HepG2 (cell line): ENCODE measurements at regions not wholly inside any gene's neighbourhood (a gene's known extent, or its start where the extent isn't known, plus 50 kb on each side); places are given as distances from the start of the nearest gene placed in this dataset.

Experiments
- ATAC-seq: fragments of 200-7000 bp; cut with Tn5 transposase; 3 replicates; pipeline ENCODE4 v1.9.1; 2020; ENCODE audit warnings: mild to moderate bottlenecking, moderate library complexity
- BruUV-seq: library from RNA; stranded (reverse); fragments of 400-500 nt; replicated peaks from 2 replicates; lab custom pipeline; 2021; lab: Mats Ljungman, UMichigan
- CTCF ChIA-PET: fragments of 300-600 bp; formaldehyde crosslinking; extraction: SDS; loops from one replicate; lab custom pipeline; 2021; ENCODE audit warnings: low total read pairs, inconsistent platforms, low intra/inter-chr PET ratio; lab: Yijun Ruan, JAX
- POLR2A ChIA-PET: fragments of 350-600 bp; sonication (Branson Sonifier 250); formaldehyde crosslinking; loops from one replicate; lab custom pipeline; 2020; ENCODE audit warnings: antibody characterized with exemption, inconsistent platforms; lab: Yijun Ruan, JAX
- DNase-seq: peaks from one replicate; pipeline ENCODE4 v3.0.0-alpha.2; 2015; ENCODE audit warnings: low spot score
- FAIRE-seq: peaks from 3 replicates; lab custom pipeline; 2011; peaks lifted over from hg19 to GRCh38; lab: Jason Lieb, UNC
- H2AFZ ChIP-seq: one replicate; pipeline ENCODE4 v1.6.1; 2011; ENCODE audit warnings: low read length, inconsistent platforms
- H3K27ac ChIP-seq: fragments of 300-600 bp; 3 replicates; pipeline ENCODE4 v1.8.0; 2011; ENCODE audit warnings: mixed run types, mild to moderate bottlenecking, mixed read lengths, low read length, inconsistent platforms; ENCODE audit not compliant: insufficient read depth; ENCODE audit errors: extremely low read length
- H3K27me3 ChIP-seq, 2 experiments: fragments of 200-600 bp in 1 of 2; 2 replicates in 1 of 2; 3 replicates in 1 of 2; pipeline versions ENCODE4 v1.6.0 to v1.8.0; 2011; ENCODE audit warnings: low read length in 2 of 2, mild to moderate bottlenecking in 2 of 2, moderate library complexity in 2 of 2, inconsistent platforms in 1 of 2; ENCODE audit not compliant: insufficient read depth in 2 of 2, control insufficient read depth in 1 of 2
- H3K36me3 ChIP-seq, 2 experiments: fragments of 200-600 bp in 1 of 2; replicated peaks in 1 of 2; 2 replicates in 1 of 2; 3 replicates in 1 of 2; pipeline versions ENCODE4 v1.5.1 to v1.8.0; 2011; ENCODE audit warnings: low read length in 2 of 2, inconsistent platforms in 1 of 2; ENCODE audit not compliant: insufficient read depth in 2 of 2, control insufficient read depth in 1 of 2
- H3K4me1 ChIP-seq: 2 replicates; pipeline ENCODE4 v1.5.1; 2012; ENCODE audit warnings: low read length, inconsistent platforms; ENCODE audit not compliant: insufficient read depth
- H3K4me2 ChIP-seq: 2 replicates; pipeline ENCODE4 v1.6.0; 2011; ENCODE audit warnings: low read depth, low read length, inconsistent platforms
- H3K4me3 ChIP-seq, 3 experiments: fragments of 200-600 bp in 1 of 3; sonication (generic), shearing (Covaris generic) in 1 of 3; replicated peaks in 1 of 3; 2 replicates each; pipeline ENCODE4 v1.5.1; 2011 to 2016; ENCODE audit warnings: low read length in 3 of 3, inconsistent platforms in 2 of 3, low read depth in 2 of 3, mild to moderate bottlenecking in 2 of 3, control low read depth in 1 of 3, mixed read lengths in 1 of 3; ENCODE audit not compliant: insufficient read depth in 1 of 3
- H3K79me2 ChIP-seq: one replicate; pipeline ENCODE4 v1.6.1; 2011; ENCODE audit warnings: low read length, inconsistent platforms; ENCODE audit not compliant: insufficient read depth
- H3K9ac ChIP-seq: 2 replicates; pipeline ENCODE4 v1.6.0; 2011; ENCODE audit warnings: mild to moderate bottlenecking, low read depth, low read length, inconsistent platforms; ENCODE audit not compliant: insufficient read depth
- H3K9me3 ChIP-seq: 2 replicates; pipeline ENCODE4 v1.5.1; 2012; ENCODE audit warnings: mild to moderate bottlenecking, low read length
- H4K20me1 ChIP-seq: 2 replicates; pipeline ENCODE4 v1.6.0; 2011; ENCODE audit warnings: inconsistent platforms, mild to moderate bottlenecking, low read length, moderate library complexity; ENCODE audit not compliant: insufficient read depth
- DPF2 ChIP-seq: sonication (generic); formaldehyde crosslinking; IDR thresholded peaks from 2 replicates; pipeline ENCODE4 v1.4.0; 2020; ENCODE audit warnings: mild to moderate bottlenecking, low read depth, missing genetic modification reagents, borderline replicate concordance
- SMARCE1 ChIP-seq: fragments of 450-650 bp; IDR thresholded peaks from 2 replicates; pipeline ENCODE4 v1.6.1; 2017; ENCODE audit warnings: borderline replicate concordance
- ZBTB38 ChIP-seq: sonication (generic); formaldehyde crosslinking; IDR thresholded peaks from 2 replicates; pipeline ENCODE4 v1.5.1; 2020; ENCODE audit warnings: mild to moderate bottlenecking, missing genetic modification reagents
- ZFP62 ChIP-seq: sonication (generic); formaldehyde crosslinking; IDR thresholded peaks from 2 replicates; pipeline ENCODE4 v1.4.0; 2020; ENCODE audit warnings: missing genetic modification reagents
- ZIK1 ChIP-seq: sonication (generic); formaldehyde crosslinking; IDR thresholded peaks from 2 replicates; pipeline ENCODE4 v1.5.0; 2020; ENCODE audit warnings: mild to moderate bottlenecking, low read depth, missing genetic modification reagents, borderline replicate concordance
- ZNF552 ChIP-seq: sonication (generic); formaldehyde crosslinking; IDR thresholded peaks from 2 replicates; pipeline ENCODE4 v1.9.0; 2022; ENCODE audit warnings: missing genetic modification reagents, mild to moderate bottlenecking, borderline replicate concordance
- ZNF607 ChIP-seq: sonication (generic); formaldehyde crosslinking; IDR thresholded peaks from 2 replicates; pipeline ENCODE4 v1.5.1; 2020; ENCODE audit warnings: missing genetic modification reagents, mild to moderate bottlenecking, borderline replicate concordance
- ZNF652 ChIP-seq: IDR thresholded peaks from 2 replicates; pipeline ENCODE4 v1.6.1; 2016; ENCODE audit warnings: low read depth, borderline replicate concordance
- ZNF878 ChIP-seq: sonication (generic); formaldehyde crosslinking; IDR thresholded peaks from 2 replicates; pipeline ENCODE4 v1.8.1; 2023; ENCODE audit warnings: mild to moderate bottlenecking, missing genetic modification reagents, moderate library complexity
- WGBS: methylation state at CpG from one replicate; pipeline ENCODE4 v1.1.6; 2017; ENCODE audit warnings: low lambda C conversion rate; 5-methylcytosine and 5-hydroxymethylcytosine counted together
- in situ Hi-C: cut with HindIII; loops from 2 replicates; pipeline ENCODE4 v1.10.0; 2017; ENCODE audit warnings: low pct_unique_long_range_greater_than_20kb; ENCODE audit not compliant: extremely low pct_ligation_motif_present
- intact Hi-C: fragments of 100-400 bp; cut with micrococcal nuclease; formaldehyde crosslinking; loops from one replicate; pipeline ENCODE4 v1.10.0; 2022; ENCODE audit not compliant: unreplicated experiment
- TF ChIP-seq, protein P1 (sequence below): sonication (generic); formaldehyde crosslinking; IDR thresholded peaks from 2 replicates; pipeline ENCODE4 v1.5.0; 2020; ENCODE audit warnings: missing genetic modification reagents
- TF ChIP-seq, protein P2 (sequence below): sonication (generic); formaldehyde crosslinking; IDR thresholded peaks from 2 replicates; pipeline ENCODE4 v1.4.0; 2020; ENCODE audit warnings: missing genetic modification reagents

DNA sequence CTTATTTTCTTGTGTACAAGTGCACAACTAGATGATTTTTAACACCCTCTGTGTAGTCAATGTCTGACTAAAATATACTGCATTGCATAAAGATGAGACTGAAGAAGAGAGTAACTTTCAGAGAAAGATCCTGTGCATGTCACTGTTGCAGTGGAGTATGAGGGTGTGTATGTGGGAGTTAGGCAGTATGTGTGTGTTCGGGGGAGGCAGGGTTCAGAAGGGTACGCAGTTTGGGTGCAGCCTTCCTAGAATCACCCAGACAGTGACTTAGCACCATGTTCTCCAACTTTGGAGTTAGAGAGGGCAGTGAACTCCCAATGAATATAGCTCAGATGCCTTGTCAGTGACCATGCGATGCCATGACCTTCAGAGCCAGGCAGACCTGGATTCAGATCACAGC is 84.6 kb downstream of the LRATD1 start:
- no peaks in the 10 kb centered on the region for H3K36me3 ChIP-seq
- H3K4me1 ChIP-seq = no peaks in the 10 kb centered on the region
- H4K20me1 ChIP-seq = no peaks in the 10 kb centered on the region
- CTCF ChIA-PET = no interaction called here
- in situ Hi-C loops = no loop called here
- no peak overlapping the region for H3K4me2 ChIP-seq
- no peak overlapping the region for H3K4me3 ChIP-seq
- BruUV-seq = no TSS peak
- H3K27me3 ChIP-seq = no peaks in the 10 kb centered on the region
- no peak overlapping the region for H3K27ac ChIP-seq
- intact Hi-C loops = no loop called here
- H3K79me2 ChIP-seq = no peaks in the 10 kb centered on the region
- ATAC-seq = no peak
- FAIRE-seq = no peak
- no peak for DNase-seq
- no peak overlapping the region for H2AFZ ChIP-seq
- 0% methylated on average over 3 of the region's 3 CpGs for WGBS
- H3K9me3 ChIP-seq = no peaks in the 10 kb centered on the region
- POLR2A ChIA-PET = no interaction called here
- TF ChIP-seq, protein P1, sequence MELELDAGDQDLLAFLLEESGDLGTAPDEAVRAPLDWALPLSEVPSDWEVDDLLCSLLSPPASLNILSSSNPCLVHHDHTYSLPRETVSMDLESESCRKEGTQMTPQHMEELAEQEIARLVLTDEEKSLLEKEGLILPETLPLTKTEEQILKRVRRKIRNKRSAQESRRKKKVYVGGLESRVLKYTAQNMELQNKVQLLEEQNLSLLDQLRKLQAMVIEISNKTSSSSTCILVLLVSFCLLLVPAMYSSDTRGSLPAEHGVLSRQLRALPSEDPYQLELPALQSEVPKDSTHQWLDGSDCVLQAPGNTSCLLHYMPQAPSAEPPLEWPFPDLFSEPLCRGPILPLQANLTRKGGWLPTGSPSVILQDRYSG (CRISPR knock-in tag) = no peak
- no peak for TF ChIP-seq ZIK1 (CRISPR knock-in tag)
- no peak overlapping the region for H3K9ac ChIP-seq

DNA sequence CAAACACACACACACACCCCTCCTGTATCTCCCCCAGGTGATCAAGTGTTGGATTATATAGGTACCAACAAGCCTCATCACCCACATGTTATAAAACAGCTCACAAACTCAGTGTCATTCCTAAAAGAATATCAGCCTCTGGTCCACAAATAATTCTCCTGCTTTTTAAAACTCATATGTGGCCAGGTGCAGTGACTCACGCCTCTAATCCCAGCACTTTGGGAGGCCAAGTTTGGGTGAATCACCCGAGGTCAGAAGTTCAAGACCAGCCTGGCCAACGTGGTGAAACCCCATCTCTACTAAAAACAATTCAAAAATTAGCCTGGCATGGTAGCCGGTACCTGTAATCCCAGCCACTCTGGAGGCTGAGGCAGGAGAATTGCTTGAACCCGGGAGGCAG is 87.8 kb downstream of the LRATD1 start:
- H3K27me3 ChIP-seq = no peaks in the 10 kb centered on the region
- intact Hi-C loops = no loop called here
- no peaks in the 10 kb centered on the region for H3K79me2 ChIP-seq
- DNase-seq = no peak
- BruUV-seq = no TSS peak
- 16% methylated on average over 5 of the region's 5 CpGs for WGBS
- in situ Hi-C loops = no loop called here
- no peak overlapping the region for H2AFZ ChIP-seq
- ChIA-PET POLR2A (no interaction called here), CTCF (no interaction called here)
- H3K4me1 ChIP-seq = no peaks in the 10 kb centered on the region
- no peaks in the 10 kb centered on the region for H3K36me3 ChIP-seq
- no peak for FAIRE-seq
- TF ChIP-seq, protein P2, sequence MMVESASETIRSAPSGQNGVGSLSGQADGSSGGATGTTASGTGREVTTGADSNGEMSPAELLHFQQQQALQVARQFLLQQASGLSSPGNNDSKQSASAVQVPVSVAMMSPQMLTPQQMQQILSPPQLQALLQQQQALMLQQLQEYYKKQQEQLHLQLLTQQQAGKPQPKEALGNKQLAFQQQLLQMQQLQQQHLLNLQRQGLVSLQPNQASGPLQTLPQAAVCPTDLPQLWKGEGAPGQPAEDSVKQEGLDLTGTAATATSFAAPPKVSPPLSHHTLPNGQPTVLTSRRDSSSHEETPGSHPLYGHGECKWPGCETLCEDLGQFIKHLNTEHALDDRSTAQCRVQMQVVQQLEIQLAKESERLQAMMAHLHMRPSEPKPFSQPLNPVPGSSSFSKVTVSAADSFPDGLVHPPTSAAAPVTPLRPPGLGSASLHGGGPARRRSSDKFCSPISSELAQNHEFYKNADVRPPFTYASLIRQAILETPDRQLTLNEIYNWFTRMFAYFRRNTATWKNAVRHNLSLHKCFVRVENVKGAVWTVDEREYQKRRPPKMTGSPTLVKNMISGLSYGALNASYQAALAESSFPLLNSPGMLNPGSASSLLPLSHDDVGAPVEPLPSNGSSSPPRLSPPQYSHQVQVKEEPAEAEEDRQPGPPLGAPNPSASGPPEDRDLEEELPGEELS (CRISPR knock-in tag) = no peak
- TF ChIP-seq ZFP62 (CRISPR knock-in tag) (no peak), ZNF878 (CRISPR knock-in tag) (no peak), SMARCE1 (no peak), ZBTB38 (CRISPR knock-in tag) (no peak), ZNF552 (no peak), DPF2 (CRISPR knock-in tag) (no peak), ZNF607 (CRISPR knock-in tag) (no peak), ZNF652 (no peak)
- H4K20me1 ChIP-seq = no peaks in the 10 kb centered on the region
- H3K9me3 ChIP-seq = no peaks in the 10 kb centered on the region
- H3K4me2 ChIP-seq = no peak overlapping the region
- no peak overlapping the region for H3K4me3 ChIP-seq
- H3K9ac ChIP-seq = no peak overlapping the region
- no peak for ATAC-seq
- H3K27ac ChIP-seq = no peak overlapping the region
